ENCODE measurements at regions not wholly inside any gene's neighbourhood (a gene's known extent, or its start where the extent isn't known, plus 50 kb on each side); places are given as distances from the start of the nearest gene placed in this dataset.

DNA sequence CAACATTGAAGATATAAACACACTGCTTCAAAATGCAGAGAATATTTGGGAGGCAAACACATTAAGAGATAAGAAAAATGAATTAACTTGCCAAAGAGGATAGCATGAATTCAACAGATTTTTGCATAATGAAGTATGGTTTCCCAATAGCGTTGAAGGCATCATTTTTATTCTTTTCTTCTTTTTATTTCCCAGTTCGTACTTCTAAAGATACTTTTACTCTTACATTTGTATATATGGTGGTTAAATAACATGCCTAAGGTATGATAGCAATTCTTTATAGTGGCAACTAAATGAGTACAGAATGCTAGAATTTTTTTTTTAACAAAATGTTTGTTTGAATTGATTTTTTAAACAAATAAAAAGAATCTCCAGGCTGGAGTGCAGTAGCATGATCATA lies 473.4 kb upstream of the MARCKS start:
- no peak overlapping the region for H3K4me3 ChIP-seq (ENCODE audit: low read depth in 2 of 2, low read length in 2 of 2)
- H3K9me3 ChIP-seq (ENCODE audit: control insufficient read depth, insufficient read depth, low read depth, low read length) = no peaks in the 10 kb centered on the region
- intact Hi-C loops (cut with micrococcal nuclease; ENCODE audit: unreplicated experiment) = no loop called here
- no peak overlapping the region for H3K27ac ChIP-seq (ENCODE audit: low read length)
- in situ Hi-C loops (cut with HindIII; ENCODE audit: low pct_unique_long_range_greater_than_20kb, low sequenced_read_pairs) = no loop called here
- DNase-seq (ENCODE audit: low read depth, low spot score) (no peak), ATAC-seq (no peak)
- H3K36me3 ChIP-seq (ENCODE audit: control insufficient read depth, insufficient read depth, low read length) = no peaks in the 10 kb centered on the region
- TF ChIP-seq SIN3A (IDR thresholded peaks at IDR 0.05; ENCODE audit: borderline replicate concordance, insufficient read depth, low read depth, low read length) (no peak), REST (IDR thresholded peaks at IDR 0.05; ENCODE audit: insufficient read depth in 1 of 2, low read depth in 2 of 2, low read length in 1 of 2) (no peak), POLR2AphosphoS5 (IDR thresholded peaks at IDR 0.05; ENCODE audit: low read depth, low read length) (no peak), CTCF (IDR thresholded peaks at IDR 0.05) (no peak)
- ChIA-PET POLR2A (no interaction called here), CTCF (no interaction called here)
- no peaks in the 10 kb centered on the region for H3K27me3 ChIP-seq (ENCODE audit: control insufficient read depth, insufficient read depth, low read length)
- no TSS peak for BruUV-seq (replicated peaks)
- no peaks in the 10 kb centered on the region for H3K4me1 ChIP-seq (ENCODE audit: control insufficient read depth, insufficient read depth, low read length)

- ChIA-PET POLR2A (no interaction called here), CTCF (no interaction called here)
- intact Hi-C loops (cut with micrococcal nuclease; ENCODE audit: unreplicated experiment) (no loop called here), in situ Hi-C loops (cut with HindIII; ENCODE audit: low pct_unique_long_range_greater_than_20kb, low sequenced_read_pairs) (no loop called here)
- DNase-seq (ENCODE audit: low read depth, low spot score) (no peak), ATAC-seq (no peak)
- Histone ChIP-seq H3K27ac (ENCODE audit: low read length) (no peak overlapping the region), H3K9me3 (ENCODE audit: control insufficient read depth, insufficient read depth, low read depth, low read length) (no peaks in the 10 kb centered on the region), H3K4me1 (ENCODE audit: control insufficient read depth, insufficient read depth, low read length) (no peaks in the 10 kb centered on the region), H3K36me3 (ENCODE audit: control insufficient read depth, insufficient read depth, low read length) (no peaks in the 10 kb centered on the region), H3K4me3 (ENCODE audit: low read depth in 2 of 2, low read length in 2 of 2) (no peak overlapping the region), H3K27me3 (ENCODE audit: control insufficient read depth, insufficient read depth, low read length) (no peaks in the 10 kb centered on the region)
- no peak for TF ChIP-seq POLR2AphosphoS5 (IDR thresholded peaks at IDR 0.05; ENCODE audit: low read depth, low read length)
- TF ChIP-seq CTCF (IDR thresholded peaks at IDR 0.05) = no peak
- TF ChIP-seq TCF7L2 (IDR thresholded peaks at IDR 0.05; ENCODE audit: low read depth, low read length) = no peak
- TF ChIP-seq SIN3A (IDR thresholded peaks at IDR 0.05; ENCODE audit: borderline replicate concordance, insufficient read depth, low read depth, low read length) = no peak
- no peak for TF ChIP-seq REST (IDR thresholded peaks at IDR 0.05; ENCODE audit: insufficient read depth in 1 of 2, low read depth in 2 of 2, low read length in 1 of 2)
- no TSS peak for BruUV-seq (replicated peaks)
Observed at GRCh38 chr6:113385020-113385431, 472.1 kb upstream of the MARCKS start.
